GM18505 (cell line): ENCODE measurements at regions not wholly inside any gene's neighbourhood (a gene's known extent, or its start where the extent isn't known, plus 50 kb on each side); places are given as distances from the start of the nearest gene placed in this dataset.

ENCODE experiments used
- ATAC-seq: cut with Tn5 transposase; IDR thresholded peaks from one replicate; pipeline ENCODE4 v1.9.1; 2021; ENCODE audit not compliant: unreplicated experiment
- POLR2A ChIP-seq: IDR thresholded peaks from 4 replicates; pipeline ENCODE4 v1.6.1; 2011; ENCODE audit warnings: borderline replicate concordance; ENCODE audit not compliant: insufficient read depth, insufficient read length; ENCODE audit errors: extremely low read depth

DNA sequence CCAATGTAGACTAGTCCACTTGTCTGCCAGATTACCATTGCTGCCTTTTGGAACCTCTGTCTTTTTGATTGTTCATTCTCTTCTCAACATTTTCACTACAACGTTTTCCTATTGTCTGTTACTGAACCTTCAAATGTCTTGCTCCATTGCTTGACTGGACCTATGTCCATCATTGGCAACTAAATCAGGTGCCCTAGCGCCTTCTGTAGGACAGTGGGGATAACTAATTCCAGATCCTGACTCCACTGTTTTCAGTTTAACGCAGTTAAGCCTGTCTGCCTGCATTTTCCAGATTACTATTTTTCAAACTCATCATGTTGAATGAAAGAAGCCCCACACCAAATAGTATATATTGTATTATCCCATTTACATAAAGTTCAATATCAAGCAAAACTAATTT lies 433.6 kb downstream of the RNF144B start:
- TF ChIP-seq POLR2A, result no peak
- ATAC-seq, result no peak

DNA sequence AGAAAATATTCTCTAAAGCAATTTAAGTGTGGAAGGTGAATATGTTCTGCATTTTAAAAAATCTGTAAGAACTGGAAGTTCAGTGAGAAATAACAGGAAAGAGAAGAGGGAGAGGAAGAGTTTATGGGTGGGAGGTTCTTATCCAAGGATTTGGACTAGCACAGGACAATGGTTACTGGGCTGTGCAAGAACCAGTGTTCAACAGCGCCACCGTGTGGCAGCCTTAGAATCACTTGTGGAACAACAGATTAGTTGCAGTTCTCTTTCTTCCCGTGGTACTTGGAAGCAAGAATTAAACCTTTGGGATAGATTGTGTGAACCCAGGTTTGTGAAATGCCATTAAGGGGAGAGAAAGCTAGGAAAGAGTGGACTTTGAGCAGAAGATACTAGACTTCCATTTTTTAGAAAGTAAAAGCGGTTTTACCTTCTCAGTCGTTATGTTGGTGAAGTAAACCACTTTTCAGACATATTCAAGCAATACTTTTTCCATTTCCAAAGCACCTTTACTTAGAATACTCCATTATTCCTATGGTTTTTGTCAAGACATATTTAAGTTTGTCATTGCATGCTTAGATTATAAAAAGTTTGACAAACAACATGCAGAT lies 436.7 kb downstream of the RNF144B start:
- no peak for ATAC-seq
- TF ChIP-seq POLR2A, result no peak

DNA sequence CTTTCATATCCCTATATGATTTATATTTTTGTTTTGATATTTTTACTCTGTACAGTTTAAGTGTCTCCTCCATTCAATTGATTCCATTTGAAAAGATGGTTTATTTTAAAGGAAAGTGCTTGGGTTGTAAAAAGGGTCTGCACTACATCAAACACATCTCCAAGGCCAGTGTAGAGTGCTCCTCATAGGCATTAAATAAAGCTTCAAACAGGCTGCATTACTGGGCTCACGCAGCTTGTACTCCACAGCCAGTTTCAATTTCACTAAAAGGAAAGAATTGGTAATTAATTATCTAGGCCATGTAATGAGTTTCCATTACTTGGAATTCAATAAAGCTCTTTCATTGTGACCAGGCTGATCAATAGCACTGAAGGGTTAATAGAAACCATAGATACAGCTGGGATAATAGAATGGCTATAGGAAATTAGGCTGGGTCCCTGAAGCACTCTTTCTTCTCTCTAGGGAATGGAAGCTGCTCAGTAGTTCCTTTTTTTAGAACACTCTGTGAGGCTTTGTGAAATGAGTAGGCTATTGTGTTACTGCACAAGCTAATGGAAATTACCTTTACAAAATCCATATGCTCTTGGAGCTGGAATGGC lies 442.2 kb downstream of the RNF144B start:
- TF ChIP-seq POLR2A, result no peak
- ATAC-seq, result no peak

DNA sequence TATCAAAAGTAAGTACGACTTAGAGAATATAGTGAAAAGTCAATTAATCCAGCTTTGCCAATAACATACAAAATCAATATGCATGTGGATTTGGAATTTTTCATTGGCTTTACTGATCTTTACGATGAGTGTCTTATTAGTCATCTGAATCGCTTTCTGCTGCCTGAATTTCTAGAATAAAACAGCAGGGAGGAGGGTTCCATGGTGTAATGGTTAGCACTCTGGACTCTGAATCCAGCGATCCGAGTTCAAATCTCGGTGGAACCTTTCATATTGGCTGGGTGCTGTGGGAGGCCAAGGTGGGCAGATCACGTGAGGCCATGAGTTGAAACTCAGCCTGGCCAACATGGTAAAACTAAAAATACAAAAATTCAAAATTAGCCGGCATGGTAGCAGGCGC lies 448.8 kb downstream of the RNF144B start:
- no peak for ATAC-seq
- TF ChIP-seq POLR2A, result no peak

DNA sequence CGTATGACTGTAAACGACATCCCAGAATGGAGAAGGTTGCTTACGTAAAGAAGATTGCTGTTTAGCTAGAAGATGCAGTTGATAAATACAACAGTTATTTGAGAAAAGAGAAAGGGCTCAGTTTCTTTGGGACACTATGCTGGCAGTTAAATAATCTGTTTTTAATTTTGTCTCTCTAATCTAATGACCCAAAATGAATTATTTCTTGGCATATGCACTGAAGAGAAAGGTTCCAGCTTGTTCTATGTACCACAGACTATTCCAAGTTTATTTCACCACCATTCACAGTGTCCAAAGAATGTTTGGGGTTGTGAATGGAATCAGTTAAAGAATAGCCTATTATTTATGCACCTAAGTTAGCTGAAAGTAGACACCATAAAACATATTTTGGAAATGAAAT lies 449.9 kb downstream of the RNF144B start:
- TF ChIP-seq POLR2A, result no peak
- no peak for ATAC-seq

DNA sequence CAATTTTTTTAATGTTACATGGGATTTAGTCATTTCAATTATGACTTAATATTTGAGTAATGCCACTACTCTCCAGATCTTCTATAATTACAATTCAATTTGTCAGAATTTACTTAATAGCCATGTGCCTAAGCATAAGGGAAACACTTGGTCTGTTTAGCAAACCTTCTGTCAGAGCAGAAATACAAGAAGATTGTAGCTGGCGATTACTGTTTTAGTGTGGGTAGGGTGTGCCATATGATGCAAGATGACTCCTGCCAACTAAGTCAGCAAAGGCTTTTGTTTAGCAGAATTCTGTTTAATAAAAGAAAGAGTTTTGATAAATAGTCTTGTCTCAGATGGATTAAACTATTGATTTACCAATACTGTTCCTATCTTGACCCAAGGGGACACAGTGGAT lies 455.4 kb downstream of the RNF144B start:
- no peak for ATAC-seq
- TF ChIP-seq POLR2A, result no peak

DNA sequence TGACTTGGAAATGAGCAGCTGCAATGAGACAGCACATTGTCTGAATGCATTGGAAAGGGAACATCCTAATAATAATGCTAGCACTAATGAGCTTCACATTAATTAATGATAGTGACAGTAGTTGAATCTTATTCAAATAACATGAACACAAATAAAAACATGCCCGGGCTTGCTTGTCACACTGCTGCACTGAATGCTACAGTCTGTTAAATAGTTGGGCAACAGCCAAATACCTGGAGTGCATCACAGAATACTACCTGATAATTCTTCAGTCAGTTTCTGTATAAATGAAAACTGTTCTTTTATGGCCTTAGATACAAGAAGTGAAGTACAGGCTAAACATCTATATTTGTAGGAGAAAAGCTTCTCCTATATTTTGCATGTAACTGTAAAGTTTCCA lies 458.7 kb downstream of the RNF144B start:
- TF ChIP-seq POLR2A, result no peak
- ATAC-seq, result no peak

DNA sequence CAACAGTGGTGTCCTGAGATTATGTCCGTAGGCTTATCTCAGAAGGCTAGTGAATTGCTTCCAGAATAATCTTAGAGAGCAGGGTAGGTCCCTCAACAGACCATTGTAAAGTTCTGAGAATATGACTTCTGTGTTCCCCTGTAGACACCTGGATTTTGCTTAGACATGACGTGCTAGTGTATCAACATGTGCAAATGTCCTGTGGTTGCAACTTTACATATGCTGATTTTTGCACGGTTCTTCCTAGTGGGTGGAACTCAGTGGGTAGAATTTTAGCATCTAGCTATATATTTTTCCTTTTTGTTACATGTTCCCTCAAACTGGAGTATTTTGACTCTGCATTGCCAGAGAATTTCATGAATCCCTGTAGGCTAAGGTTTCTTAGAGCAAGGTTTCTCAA lies 459.2 kb downstream of the RNF144B start:
- no peak for TF ChIP-seq POLR2A
- ATAC-seq, result no peak

DNA sequence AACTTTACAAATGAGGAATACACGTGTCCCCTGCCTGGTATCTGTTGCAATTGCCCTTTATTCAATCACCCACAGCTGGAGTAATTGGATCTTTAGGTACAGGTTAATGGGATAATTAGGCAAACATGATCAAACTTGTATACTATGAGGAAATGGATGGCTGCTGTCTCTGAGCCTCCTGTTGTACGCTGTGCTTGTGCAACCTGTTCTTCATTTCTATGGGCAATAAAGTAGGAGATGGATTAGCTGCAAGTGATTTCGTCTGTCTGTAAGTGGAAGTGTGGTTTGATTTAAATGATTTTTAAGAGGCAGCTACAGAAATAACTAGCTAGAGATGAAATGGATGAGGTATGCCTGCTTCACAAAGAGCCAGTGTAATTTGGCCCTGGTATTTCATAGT lies 474.1 kb downstream of the RNF144B start:
- no peak for TF ChIP-seq POLR2A
- no peak for ATAC-seq

DNA sequence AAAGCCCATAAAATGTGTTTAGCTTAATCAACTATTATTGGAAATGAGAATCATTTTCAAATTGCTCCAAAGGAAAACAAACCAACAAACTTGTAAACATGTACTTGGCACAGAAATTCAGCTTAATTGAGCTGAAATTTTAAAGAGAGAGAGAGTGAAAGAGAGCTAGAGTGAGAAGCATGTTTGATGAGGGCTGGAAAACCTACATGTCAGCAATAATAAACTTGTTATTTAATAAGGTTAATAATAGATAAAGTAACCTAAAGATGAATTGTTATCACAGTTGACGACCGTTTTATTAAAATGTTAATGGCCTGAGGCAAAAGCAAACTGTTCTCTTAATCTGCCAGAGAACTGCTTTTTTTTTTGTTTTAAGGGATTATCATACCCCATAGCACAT lies 496.1 kb downstream of the RNF144B start:
- TF ChIP-seq POLR2A, result no peak
- no peak for ATAC-seq

DNA sequence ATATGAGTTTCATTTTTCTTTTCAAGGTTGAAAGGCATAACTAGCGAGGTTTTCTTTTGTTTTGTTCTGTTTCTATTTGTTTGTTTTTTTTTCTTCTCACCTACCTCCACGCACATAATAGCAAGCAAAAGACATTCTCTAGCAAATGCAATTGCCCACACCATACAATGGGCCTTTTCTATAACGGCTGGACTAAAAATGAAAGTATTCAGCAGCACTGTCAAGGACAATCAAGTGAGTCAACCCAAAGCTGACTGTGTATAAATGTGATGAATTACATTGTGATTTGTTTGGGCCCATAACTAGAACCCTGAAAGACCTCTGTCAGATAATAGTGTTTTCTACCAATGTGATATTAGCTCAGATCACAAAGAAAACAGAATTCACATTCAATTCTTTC lies 496.7 kb downstream of the RNF144B start:
- no peak for ATAC-seq
- TF ChIP-seq POLR2A, result no peak

DNA sequence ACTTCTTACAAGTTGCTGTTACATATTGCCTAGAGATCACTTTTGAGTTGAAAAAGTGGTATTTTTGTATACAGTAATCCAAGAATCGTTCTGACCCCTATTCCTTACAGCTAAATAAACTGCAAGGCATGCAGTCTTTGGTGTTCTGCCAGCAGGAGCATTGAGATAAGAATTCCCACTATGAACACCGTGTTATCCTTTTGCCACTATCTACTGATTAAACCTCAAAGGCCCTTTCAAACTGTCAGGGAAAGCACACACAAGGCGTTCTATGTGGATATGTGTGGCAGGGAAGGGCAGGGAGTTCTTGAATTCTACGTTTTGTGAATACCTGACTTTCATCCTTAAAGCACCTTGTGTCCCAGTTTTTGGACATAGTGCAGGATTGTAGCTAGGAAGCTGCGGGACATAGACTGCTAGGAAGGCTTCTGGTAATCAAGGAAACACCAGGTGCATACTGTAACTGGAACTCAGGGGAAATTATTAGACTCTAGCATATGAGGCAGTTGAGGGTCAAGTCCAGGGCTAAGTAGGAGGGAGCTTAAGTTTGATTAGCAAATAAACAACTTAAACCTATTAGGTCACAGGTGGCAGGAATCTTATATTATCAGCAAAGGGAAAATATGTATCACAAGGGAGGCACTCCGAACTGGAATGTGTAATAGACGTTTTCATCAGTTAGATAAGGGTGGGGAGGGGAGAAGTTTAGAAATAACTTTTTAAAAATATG lies 506.6 kb downstream of the RNF144B start:
- no peak for TF ChIP-seq POLR2A
- ATAC-seq, result no peak

DNA sequence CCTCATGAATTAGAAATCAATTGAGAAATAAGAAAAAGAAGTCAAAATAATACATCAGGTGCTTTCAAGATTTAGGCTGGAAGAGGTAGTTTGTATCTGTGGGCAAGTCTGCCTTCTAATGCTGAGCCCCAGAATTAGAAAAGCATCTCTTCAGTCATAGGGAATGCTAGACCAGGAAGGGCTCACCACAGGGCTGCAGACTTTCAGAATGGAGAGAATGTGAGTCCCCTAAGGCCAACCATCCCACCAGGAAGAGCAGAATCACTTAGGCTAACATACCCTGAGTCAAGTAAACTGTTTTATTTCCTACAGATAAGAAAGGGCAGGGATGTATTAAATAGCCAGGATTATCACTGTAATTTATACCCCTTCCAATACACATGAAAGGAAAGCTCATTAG lies 510.2 kb downstream of the RNF144B start:
- no peak for ATAC-seq
- TF ChIP-seq POLR2A, result no peak

DNA sequence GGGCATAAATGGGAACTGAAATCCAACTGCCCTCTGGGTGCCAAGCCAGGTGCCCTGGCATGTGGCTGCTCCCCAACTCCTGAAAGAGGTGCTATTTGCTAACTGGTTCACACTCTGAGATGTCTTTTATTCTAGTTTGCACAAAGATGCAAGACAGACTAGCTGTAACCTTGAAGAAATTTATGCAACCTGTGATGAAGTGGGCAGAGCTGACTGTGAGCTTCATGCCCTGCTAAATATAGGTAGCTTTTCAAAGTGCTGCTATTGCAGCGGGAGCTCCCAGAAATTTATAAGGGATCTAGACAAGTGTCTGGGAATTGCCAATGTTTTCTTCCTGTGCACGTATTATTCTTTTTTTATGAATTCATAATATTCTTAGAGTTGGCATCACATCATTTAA lies 517.5 kb downstream of the RNF144B start:
- TF ChIP-seq POLR2A, result no peak

More for the DNA sequence above, 517.5 kb downstream of the RNF144B start:
- ATAC-seq, result no peak
